T follicular helper cell (primary cell): ENCODE measurements at regions not wholly inside any gene's neighbourhood (a gene's known extent, or its start where the extent isn't known, plus 50 kb on each side); places are given as distances from the start of the nearest gene placed in this dataset.

ENCODE experiments used
- DNase-seq: peaks from one replicate; pipeline ENCODE4 v3.0.0-alpha.2; 2020; ENCODE audit warnings: low read depth

DNA sequence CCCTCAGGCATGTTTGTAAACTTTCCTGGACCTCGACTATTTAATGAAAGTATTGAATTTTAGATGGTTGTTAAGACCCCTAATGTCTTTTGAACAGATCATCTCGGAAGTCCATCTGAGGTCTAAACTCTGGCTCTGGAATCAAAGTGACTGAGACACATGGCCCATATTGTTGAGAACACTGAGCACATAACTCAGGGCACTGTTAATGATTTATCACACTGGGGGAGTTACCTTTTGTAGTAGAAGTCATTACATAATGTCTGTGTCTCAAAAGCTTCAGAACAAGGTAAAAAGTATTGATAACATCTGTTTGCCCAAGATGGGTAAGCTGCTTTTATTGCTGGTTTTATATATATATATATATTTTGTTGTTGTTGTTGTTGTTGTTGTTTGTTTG, 103.4 kb upstream of the HS3ST1 start:
- no peak for DNase-seq

DNA sequence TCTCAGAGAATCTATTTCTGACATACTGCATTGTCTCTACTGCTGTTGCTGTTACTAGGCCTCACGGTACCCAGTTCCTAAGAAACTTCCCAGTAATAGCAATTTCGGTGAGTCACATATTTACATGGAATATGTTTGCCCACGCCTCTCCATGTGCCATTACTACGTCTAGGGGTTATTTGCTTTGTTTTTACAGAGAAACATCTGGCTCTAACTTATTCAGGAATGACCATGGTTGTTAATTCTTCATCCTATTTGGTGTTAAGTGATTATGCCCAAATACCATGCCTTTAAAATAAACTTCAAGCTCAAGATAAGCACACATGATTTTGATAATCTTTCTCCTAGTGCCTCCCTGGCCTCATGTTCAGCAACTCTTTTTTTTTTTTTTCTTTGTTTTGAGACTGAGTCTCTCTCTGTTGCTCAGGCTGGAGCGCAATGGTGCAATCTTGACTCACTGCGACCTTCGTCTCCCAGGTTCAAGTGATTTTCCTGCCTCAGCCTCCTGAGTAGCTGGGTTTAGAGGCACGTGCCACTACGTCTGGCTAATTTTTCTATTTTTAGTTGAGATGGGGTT, 101.0 kb upstream of the HS3ST1 start:
- DNase-seq, result no peak

DNA sequence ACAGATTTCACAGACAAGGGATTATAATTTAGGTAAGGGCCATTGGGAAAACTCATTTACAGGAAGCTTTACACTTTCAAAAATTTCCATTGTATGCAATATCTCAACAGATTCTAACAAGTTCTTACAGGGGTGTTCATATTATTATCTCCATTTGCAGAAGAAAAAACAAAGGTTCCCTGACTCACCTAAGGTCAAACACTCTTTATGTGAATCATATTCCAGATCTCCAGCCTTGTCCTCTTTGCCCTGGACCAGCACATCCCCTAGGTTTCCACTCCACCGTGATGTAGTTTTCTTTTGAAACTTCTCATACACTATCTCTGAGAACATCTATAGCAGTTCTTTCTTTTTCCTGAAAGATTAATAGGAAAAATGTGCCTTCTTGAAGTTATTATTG, 96.4 kb upstream of the HS3ST1 start:
- no peak for DNase-seq

DNA sequence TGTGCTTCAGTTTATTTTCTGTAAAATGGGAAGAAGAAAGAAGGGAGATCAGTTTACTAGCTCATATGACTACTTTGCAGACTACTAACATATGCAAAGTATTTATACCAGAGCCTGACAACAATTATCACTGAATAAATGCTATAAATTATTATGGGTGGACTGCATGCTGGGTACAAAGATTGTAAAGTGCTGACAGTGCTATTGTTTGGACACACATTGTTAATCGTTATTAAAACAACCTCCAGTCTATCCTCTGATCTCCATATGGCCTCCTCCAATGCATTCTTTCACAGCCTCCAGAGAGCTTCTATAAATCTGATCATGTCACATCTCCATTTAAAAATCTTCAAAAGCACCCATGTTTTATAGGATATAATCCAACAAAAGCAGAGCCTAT, 90.1 kb upstream of the HS3ST1 start:
- no peak for DNase-seq

DNA sequence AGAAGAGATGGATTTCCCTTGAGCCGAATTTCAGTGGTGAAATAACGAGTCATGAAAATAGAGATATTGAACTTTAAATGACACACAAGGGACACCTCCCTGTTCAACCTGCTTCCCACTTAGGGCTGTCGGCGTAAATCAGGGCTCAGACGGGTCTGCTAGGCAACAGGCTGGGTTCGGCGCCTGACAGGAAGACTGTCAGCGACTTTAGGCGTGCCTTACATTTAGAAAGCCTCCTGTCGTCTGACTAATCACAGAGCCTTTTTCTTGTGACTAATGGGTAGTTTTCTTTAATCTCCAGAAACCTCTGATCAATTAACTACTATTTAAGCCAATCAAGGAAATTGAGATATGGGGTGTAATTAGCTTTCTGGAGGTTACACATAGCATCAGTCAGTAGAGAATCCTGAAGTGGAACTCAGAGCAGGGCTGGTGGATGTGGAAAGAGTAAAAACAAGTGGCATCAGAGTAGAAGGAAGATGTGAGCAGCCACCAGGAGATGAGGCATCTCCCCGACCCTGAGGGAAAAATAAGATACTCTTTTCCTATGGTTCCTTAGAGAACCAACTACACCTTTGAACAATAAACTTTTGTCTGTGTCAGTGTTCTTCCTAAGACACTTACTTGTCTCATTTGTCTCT, 86.2 kb upstream of the HS3ST1 start:
- DNase-seq, result no peak

DNA sequence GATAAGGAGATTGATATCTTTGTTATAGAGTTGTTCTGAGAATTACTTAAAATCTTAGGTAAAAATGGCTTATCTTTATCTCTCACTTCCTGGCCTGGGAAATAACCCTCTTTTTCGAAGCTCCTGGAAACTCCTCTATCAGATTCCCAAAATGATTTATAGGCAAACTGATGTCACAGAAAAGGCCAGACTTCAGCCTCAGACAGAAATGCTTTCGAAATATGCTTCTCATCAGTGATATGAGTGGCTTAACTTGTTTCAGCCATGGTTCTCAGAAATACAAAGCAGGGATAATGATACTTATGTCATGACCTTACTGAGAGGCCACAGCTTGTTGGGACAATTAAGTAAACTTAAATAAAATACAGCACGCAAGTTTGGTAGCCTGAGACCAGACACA, 85.3 kb upstream of the HS3ST1 start:
- DNase-seq, result no peak

DNA sequence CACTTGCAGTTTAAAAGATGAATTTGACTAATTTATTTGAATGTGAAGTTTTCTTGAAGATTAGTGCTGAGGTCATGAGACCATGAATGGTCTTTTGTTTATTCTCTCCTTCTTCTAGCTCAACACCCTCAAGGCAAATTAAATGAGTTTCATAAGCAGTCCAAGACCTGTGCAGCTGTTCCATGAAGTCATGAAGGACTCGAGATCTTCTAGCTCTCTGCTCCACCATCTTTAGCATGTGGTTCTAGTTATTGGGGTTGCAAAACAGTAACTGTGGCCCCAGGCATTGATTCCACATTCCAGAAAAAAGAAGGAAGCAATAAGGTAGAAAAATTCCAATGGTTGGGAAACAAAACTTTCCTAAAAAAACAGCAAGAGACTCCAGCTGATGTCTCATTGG, 84.2 kb upstream of the HS3ST1 start:
- DNase-seq, result no peak

DNA sequence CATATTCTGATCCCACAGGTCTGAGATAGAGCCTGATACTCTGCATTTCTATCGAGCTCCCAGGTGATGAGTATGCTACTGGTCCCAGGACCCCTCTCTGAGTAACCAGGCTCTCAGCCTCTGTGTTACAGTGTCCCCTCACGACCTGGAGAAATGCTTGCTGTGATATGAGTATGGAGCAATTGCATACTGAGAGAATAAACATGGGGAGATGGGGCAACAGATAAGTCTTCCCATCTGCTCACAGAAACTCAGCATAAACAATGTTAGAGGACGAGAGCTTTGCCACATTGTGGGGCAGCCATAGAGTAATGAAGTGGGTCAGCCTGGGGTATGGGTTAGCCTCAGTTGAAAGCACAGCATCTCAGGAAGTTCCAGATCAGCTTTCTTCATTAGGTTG, 82.6 kb upstream of the HS3ST1 start:
- DNase-seq, result no peak

DNA sequence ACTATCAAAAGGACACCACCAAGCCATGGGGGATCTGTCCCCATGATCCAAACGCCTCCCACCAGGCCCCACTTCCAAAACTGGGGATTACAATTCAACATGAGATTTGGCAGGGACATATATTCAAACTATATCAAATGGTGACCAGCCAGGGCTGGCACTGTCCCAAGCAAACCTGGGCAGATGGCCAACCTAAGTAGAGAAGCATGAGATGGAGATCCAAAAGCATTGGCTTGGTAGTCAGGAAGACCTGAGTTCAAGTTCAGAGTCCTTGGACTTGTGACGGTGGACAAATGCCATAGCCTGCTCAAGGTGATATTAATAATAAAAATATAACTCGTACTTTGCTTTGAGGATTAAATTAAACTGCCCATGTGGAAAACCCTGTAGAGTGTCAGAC, 79.2 kb upstream of the HS3ST1 start:
- no peak for DNase-seq

DNA sequence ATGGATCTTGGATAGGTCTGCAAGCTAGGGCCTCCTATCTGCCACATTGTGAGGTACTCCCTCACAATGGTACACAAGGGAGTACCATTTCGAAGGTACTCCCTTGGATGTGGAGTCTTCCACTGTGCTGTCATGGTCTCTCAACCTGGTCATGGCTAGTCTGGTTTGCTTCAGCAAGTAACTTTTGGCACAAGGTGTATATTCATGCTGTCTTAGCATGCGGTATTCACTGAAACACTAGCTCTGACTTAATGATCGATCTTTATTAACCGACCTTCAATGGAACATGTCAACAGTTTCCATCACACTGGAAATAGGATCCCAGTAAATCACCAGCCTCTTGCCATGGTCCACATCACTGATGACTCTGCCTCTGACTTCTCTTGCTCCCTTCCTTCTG, 77.5 kb upstream of the HS3ST1 start:
- no peak for DNase-seq

DNA sequence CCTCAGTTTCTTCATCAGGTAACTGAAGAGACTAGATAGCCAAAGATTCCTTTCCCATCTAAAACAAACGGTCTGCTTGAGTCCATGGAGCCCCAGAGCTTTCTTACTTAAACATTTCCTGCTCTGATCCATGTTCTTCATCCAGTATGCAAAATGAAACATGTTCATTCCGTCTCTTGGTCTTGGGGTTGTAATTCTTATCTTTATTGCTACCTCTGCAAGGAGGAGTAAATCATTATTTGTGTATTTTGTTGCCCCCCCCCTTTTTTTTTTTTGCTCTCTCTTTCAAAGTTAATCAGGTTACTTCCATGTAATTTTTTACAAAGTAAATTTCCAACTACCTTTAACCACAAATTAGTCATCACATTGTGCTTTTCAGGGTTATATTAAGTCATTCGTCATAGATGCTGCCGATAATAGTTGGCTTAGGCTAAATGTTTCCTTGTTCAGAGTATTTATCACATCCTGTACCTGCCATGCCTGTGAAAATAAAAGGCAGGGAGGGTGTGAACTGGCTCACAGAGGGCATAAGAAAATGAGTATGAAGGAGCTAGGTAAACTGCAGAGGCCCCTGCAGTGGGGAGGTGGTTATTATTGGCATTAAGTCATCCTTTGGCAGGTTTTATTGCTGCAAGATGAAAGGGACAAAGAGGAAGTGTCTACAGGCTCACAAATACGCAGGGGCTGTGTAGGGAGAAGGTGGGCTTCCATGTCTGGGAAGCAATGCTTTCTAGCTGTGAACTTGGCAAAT, 76.7 kb upstream of the HS3ST1 start:
- DNase-seq, result no peak

DNA sequence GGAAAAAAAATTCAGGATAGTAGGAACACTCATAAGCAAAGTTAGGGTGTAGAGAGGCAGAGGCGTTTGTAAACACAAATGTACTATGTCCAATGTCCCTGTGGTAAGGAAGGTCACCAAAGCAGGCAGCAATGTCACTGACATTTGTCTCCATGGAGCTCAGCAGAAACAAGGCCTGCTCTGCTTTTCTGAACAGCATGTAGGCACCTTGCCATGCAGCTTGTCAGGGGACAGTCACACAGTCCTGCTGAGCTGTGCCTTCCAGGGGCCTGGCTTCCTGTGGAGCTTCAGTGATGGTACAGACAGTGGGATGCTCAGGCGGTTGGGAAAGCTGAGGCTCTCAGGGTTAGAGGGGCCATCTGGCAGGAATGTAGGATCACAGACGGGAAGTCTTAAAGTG, 74.5 kb upstream of the HS3ST1 start:
- DNase-seq, result no peak

DNA sequence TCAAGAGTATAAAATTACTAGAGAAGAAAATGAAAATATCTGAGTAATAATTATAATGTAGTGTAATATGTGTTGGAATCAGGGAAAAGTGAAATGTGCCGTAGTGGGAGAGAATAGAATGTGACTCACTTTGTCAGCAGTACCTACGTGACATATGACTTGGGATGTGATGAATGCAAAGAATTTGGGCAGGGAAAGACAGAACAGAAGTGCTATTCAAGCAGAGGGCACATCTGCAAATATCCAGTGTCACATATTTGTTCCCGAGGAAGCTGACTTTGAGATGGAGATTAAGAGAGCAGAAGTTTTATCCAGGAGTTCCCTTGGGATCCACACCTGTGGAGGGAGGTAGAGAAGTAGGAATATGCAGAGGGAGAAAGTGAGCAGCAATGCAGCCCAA, 69.3 kb upstream of the HS3ST1 start:
- no peak for DNase-seq

DNA sequence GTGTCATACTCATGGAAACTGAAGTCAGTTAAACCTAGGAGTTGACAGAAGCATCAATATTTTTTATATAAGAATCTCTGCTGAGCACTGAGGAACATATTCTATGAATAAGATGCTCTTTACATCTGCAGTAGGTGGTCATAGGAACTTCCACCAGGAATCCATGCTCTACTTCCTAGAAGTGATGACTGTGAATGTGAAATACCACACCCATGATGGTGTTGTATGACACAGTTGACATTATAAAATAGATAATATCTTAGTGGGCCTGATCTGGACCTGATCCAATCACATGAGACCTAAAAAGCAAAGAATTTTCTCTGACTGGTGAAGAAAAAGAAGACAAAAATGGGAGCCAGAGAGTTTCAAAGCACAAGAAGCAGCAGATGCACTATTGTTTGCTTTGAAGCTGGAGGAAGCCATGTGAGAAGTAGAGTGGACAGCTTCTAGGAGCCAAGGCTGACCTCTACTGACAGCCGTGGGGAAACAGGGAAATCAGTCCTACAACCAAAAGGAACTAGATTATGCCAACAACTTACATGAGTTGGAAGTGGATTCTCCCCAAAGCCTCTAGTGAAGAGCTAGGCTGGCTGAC, 68.6 kb upstream of the HS3ST1 start:
- no peak for DNase-seq

DNA sequence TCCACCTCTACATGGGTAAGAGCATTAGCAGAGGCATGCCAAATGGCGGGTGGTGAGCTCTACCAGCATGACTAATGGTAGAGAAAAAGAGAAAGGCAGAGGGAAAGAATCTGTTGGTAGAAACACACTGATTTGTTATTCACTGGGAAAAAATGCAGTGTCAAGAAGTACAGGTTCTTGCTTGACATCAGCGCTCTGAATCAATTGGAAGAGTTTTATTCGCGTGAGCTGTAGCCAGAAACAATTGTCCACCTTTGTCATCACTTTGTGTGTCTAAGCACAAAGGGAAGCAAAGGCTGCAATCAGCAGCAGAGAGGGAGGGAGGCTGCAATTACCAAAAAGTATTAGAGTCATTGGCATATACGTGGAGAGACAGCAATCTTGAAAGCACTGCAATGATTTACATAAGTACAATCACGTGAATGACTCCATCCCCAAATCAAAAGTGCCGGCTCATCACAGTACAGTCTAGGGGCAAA, 67.7 kb upstream of the HS3ST1 start:
- no peak for DNase-seq

DNA sequence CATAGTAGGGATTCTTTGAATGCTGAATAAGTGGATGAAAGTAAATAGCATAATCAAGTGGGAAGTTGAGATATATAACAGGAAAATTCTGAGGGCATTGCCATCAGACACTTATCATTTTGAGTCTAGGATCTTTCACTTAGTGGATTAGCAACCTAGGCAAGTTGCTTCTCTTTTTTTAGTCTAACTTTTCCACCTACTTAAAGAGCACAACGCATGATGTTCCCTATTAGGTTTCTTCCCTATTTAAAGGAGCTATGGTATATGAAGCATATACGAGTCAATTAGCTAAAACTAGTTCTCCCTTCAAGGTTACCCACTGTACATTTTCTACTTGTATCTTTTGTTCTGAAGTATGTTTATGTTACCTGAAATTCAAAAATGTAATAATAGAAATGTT, 67.1 kb upstream of the HS3ST1 start:
- DNase-seq, result no peak

DNA sequence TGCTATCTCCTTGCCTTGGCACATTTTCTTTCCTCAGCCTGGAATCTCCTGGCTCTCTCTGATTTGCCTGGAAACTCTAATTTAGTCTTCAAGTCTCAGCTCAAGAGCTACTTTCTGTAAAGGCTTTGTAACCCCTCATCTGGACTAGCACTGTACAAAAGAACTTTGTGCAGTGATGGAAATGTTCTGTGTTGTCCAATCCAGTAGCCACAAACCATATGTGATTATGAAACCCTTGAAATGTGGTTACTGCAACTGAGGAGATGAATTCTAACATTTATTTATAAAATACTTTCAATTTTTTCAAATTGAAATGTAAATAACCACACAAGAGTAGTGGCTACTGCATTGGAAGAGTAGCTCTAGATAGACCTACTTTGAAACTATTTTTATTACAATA, 66.6 kb upstream of the HS3ST1 start:
- DNase-seq, result no peak

DNA sequence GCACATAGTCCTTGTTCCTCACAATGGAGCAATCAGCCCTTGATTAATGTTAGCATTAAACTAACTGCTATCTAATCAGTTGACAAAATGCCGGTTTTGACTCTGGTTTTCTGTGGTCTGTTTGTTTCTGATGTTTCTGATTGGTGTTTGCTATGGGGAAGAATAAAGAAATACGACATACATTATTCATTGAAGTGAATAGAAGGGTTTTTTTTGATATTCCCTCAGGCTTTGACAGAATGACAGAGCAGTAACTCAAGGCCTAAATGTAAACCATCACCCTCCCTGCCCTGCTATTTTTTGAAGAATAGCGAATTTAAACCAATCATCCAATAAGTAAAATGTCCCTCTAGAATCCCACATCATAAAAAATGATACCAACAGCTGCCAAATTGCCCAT, 65.5 kb upstream of the HS3ST1 start:
- no peak for DNase-seq

DNA sequence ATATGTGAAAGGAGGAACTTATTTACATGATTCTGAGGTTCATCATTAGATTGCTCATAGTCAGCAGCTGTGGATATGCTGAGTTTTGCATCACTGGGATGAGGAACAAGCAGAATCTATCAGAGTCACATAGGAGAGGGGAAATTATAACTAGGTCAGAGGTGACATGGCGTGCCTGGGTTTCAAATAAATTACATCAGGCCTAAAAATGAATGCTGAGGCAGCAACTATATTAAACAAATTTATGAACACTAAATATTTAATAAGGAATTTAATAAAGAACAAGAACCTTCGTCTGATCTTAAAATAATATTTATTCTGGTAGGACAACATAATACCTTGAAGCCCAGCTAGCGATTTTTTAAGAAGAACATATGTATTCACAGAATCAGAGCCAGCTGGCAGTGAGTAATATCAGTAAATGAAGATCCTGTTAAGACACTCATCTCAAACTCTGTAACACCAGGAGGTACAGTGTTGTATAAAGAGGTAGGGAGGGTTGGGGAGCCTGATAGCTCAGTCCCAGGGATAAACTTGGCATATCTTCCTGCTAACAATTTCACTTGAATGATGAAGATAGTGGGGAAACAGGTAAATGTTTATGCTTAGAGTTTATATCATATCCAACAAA, 60.9 kb upstream of the HS3ST1 start:
- DNase-seq, result no peak

DNA sequence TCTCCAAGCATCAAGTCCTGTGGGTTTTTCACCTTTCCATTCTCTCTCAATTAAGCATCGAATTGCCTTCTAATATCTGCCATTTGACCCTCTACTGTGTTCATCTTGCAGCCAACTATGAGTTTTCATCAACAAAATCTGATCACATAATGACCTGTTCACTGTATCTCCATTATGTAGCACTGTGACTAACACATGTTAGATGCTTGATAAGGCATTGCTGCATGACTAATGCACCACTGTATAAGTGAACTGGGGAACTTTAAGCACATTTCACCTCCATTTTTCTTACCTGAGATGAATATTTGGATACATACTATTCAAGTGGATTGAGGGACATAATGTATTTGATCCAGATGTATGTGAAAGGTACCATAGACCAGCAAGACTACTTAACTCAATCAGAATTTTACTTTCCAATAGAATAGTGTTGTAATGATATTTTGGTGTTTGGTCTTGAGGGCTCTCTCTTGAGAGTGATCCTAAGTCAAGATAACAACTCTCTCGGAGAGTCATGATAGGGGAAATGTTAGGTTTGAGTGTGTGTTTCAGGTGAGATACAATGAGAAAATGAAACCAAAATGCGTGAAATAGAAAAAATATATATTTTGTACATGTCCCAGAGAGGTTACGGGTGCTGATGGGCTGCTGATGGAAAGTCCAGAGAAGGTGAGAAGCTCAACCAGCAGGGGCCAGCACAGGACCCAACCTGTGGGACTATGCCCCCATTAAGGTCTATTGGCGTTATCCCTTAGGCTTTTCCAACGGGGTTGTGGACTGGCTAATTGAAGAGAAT, 60.2 kb upstream of the HS3ST1 start:
- no peak for DNase-seq

DNA sequence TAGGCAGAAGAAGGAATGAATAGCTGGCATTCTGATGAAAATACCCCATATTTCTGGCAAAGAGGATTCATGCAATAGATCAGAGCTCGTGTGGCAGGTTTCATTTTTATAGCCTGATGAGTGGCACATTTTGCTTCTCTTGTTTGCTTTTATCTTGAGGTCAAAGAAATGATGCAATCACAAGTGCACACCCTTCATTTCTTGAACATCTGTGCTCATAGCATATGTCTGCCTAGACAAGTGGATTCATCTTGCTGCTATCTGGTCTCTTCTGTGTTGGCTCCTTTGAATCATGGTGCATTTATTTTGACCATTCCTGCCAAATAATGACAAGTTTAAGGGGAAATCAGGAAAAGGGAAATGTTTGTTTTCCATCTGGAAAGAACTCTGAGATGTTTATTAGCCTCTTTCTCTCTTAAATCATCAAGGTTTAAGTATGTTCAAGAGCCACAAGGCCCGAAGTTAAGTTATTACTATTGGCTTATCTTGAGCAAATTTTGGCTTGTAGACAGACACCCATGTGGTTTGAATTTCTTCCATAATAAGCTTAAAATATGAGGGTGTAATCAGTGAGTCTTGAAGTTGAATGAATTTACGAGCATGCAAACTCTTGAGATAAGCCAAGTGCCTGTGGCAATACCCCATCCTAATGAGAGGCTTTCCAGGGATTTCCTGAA, 59.3 kb upstream of the HS3ST1 start:
- DNase-seq, result no peak
